Lung (tissue), 11 donors: ENCODE measurements at regions not wholly inside any gene's neighbourhood (a gene's known extent, or its start where the extent isn't known, plus 50 kb on each side); places are given as distances from the start of the nearest gene placed in this dataset.

ENCODE experiments used
- ATAC-seq: fragments of 200-7000 bp; cut with Tn5 transposase; one replicate; pipeline ENCODE4 v1.9.1; 2020; ENCODE audit warnings: moderate number of reproducible peaks; ENCODE audit not compliant: insufficient read depth, low FRiP score
- DNase-seq, 3 donors: peaks; one replicate each; pipeline ENCODE4 v3.0.0-alpha.2; 2013 to 2017
- H3K27ac ChIP-seq, 2 donors: one replicate each; pipeline ENCODE4 v1.5.1; 2013; ENCODE audit warnings: mild to moderate bottlenecking in 2 of 2, moderate library complexity in 2 of 2, control low read depth in 1 of 2, inconsistent platforms in 1 of 2, low read depth in 1 of 2, low read length in 1 of 2
- H3K27me3 ChIP-seq, 3 donors: one replicate each; pipeline ENCODE4 v1.5.1; 2013; ENCODE audit warnings: low read length in 2 of 3; ENCODE audit not compliant: control insufficient read depth in 3 of 3, insufficient read depth in 3 of 3
- H3K36me3 ChIP-seq, 4 donors: one replicate each; pipeline ENCODE4 v1.5.1; 2013; ENCODE audit warnings: low read length in 4 of 4, mild to moderate bottlenecking in 1 of 4, moderate library complexity in 1 of 4; ENCODE audit not compliant: control insufficient read depth in 4 of 4, insufficient read depth in 4 of 4
- H3K4me1 ChIP-seq, 5 donors: one replicate each; pipeline ENCODE4 v1.5.1; 2013; ENCODE audit warnings: low read length in 5 of 5, mild to moderate bottlenecking in 2 of 5, moderate library complexity in 1 of 5; ENCODE audit not compliant: control insufficient read depth in 5 of 5, insufficient read depth in 5 of 5
- H3K4me3 ChIP-seq: one replicate; pipeline ENCODE4 v1.5.1; 2013; ENCODE audit warnings: mild to moderate bottlenecking, control low read depth, moderate library complexity
- H3K9ac ChIP-seq, 2 donors: one replicate each; pipeline ENCODE4 v1.5.1; 2013; ENCODE audit warnings: low read length in 2 of 2, control low read depth in 1 of 2; ENCODE audit not compliant: insufficient read depth in 1 of 2
- H3K9me3 ChIP-seq, 4 donors: one replicate each; pipeline ENCODE4 v1.5.1; 2013; ENCODE audit warnings: low read length in 3 of 4, mild to moderate bottlenecking in 1 of 4, moderate library complexity in 1 of 4; ENCODE audit not compliant: control insufficient read depth in 4 of 4, insufficient read depth in 3 of 4
- WGBS, 2 donors: extraction: QIAGEN DNeasy Blood & Tissue Kit; methylation state at CpG; one replicate each; pipeline ENCODE4 v1.1.7; 2013; 5-methylcytosine and 5-hydroxymethylcytosine counted together
- TF ChIP-seq, protein P1 (sequence below): IDR thresholded peaks from 2 replicates; pipeline ENCODE4 v1.5.1; 2012; ENCODE audit warnings: mild to moderate bottlenecking; ENCODE audit errors: control extremely low read depth, extremely low read depth
- donor health status: control.
- donor health status: control.
- donor health status: Bipolar disorder and iron deficiency.
- donor health status: healthy.
- donor health status: DM: yes; HTN: yes; CAD: no.

DNA sequence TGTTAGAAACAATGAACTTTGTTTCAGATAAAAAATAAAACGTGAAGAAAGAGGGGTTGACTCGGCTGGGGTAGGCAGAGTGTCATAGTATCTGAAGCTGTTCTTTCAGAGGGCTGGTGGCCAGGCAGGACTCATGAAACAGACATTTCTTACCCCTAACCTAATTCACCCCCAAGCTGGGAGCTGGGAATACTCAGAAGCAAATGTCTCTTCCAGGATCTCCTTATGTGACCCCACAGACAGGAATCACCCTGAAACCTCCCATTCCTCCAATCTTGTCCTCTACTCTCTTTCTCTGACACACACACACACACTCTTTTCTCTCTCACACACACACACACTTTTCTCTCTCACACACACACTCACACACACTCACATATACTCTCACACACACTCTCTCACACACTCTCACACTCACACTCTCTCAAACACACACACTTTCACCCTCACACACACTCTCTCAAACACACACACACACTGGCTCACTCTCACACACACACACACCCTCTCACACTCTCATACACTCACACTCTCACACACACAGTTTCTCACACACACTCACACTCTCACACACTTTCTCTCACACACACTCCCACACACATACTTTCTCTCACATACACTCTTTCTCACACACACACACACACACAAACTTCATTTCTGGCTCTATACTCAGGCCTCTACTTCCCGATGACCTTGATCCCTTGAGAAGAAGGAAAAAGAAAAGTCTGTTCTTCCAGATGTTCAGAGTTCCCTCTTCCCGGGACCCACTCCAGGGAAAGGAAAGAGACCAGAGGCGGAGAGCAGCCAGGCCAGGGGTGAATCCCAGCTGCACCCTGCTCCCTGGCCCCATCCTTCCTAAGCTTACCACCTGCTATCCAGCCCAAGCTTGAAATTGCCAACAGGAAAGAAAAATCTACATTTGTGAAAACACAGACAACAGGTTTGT is 167.7 kb downstream of the TXNL1 start:
- no peaks in the 10 kb centered on the region for H3K36me3 ChIP-seq
- 77 to 86% methylated on average over 5 of the region's 5 CpGs for WGBS, 2 donors

DNA sequence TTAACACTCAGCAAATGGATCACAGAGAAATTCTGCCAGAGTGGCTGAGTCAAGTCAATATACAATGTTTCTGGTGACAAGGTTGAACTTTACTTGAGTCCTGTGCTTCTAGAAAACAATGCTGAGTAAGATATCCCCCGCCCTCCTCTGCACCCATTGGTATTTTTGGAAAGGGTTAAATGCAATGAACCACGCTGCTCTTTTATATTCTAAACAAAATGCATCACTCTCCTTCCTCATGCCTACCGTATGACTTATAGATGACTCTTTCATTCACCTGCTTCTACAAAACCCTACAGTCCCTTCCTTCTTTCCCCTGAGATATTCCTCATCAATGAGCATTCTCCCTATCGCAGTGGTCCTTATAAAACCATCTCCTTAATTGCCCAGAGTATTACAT is 168.8 kb downstream of the TXNL1 start:
- peaks cover 0 to 7% (median 7%) of the 10 kb centered on the region in 5 donors for H3K4me1 ChIP-seq
- H3K9ac ChIP-seq = no peak overlapping the region
- H3K9me3 ChIP-seq = peaks cover 0 to 5% (median 3%) of the 10 kb centered on the region in 4 donors
- WGBS, 2 donors = 90 to 93% methylated on average over 4 of the region's 4 CpGs
- H3K4me3 ChIP-seq = no peak overlapping the region
- no peak for ATAC-seq
- TF ChIP-seq, protein P1, sequence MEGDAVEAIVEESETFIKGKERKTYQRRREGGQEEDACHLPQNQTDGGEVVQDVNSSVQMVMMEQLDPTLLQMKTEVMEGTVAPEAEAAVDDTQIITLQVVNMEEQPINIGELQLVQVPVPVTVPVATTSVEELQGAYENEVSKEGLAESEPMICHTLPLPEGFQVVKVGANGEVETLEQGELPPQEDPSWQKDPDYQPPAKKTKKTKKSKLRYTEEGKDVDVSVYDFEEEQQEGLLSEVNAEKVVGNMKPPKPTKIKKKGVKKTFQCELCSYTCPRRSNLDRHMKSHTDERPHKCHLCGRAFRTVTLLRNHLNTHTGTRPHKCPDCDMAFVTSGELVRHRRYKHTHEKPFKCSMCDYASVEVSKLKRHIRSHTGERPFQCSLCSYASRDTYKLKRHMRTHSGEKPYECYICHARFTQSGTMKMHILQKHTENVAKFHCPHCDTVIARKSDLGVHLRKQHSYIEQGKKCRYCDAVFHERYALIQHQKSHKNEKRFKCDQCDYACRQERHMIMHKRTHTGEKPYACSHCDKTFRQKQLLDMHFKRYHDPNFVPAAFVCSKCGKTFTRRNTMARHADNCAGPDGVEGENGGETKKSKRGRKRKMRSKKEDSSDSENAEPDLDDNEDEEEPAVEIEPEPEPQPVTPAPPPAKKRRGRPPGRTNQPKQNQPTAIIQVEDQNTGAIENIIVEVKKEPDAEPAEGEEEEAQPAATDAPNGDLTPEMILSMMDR = no peak
- no peaks in the 10 kb centered on the region for H3K27me3 ChIP-seq
- DNase-seq = no peak
- no peak overlapping the region for H3K27ac ChIP-seq
- H3K36me3 ChIP-seq = no peaks in the 10 kb centered on the region

More for the DNA sequence above, 167.7 kb downstream of the TXNL1 start:
- Histone ChIP-seq H3K27ac (no peak overlapping the region), H3K27me3 (no peaks in the 10 kb centered on the region), H3K9me3 (peaks cover 0 to 2% (median 0%) of the 10 kb centered on the region in 4 donors), H3K4me3 (no peak overlapping the region), H3K9ac (no peak overlapping the region), H3K4me1 (peaks cover 0 to 7% (median 7%) of the 10 kb centered on the region in 5 donors)
- ATAC-seq (no peak), DNase-seq (peak in 1 of 3 donors; percentile 18)
- TF ChIP-seq, protein P1 = no peak

DNA sequence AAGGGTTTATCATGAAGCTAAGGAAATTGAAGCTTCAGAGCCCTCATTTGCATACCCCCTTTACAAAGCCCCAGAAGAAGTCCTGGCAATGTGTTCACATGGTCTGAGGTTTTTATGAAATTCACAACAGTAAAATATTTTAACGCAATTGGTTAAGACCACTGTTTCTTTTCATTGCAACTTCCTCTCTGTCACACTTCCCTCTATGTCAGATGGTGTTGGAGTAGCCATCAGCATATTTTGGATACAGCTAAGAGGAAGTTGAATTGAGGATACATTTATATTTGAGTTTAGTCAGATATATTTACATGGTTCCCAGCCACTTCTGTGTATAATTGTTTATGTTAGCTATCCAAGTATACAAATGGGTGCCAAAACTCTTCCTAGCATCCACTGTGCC is 170.0 kb downstream of the TXNL1 start:
- H3K27ac ChIP-seq = peak overlapping the region in 1 of 2 donors; percentile 35
- H3K4me3 ChIP-seq = no peak overlapping the region
- H3K4me1 ChIP-seq = peaks cover 0 to 7% (median 7%) of the 10 kb centered on the region in 5 donors
- 21 to 33% methylated on average over 1 of the region's 1 CpG for WGBS, 2 donors
- ATAC-seq (peak; percentile 55), DNase-seq (peak in 2 of 3 donors; percentile 42 to 55)
- peaks cover 0 to 11% (median 3%) of the 10 kb centered on the region in 4 donors for H3K9me3 ChIP-seq
- H3K9ac ChIP-seq = no peak overlapping the region
- no peaks in the 10 kb centered on the region for H3K27me3 ChIP-seq
- H3K36me3 ChIP-seq = no peaks in the 10 kb centered on the region
- TF ChIP-seq, protein P1 = no peak
